ENCODE measurements at regions not wholly inside any gene's neighbourhood (a gene's known extent, or its start where the extent isn't known, plus 50 kb on each side); places are given as distances from the start of the nearest gene placed in this dataset.

DNA sequence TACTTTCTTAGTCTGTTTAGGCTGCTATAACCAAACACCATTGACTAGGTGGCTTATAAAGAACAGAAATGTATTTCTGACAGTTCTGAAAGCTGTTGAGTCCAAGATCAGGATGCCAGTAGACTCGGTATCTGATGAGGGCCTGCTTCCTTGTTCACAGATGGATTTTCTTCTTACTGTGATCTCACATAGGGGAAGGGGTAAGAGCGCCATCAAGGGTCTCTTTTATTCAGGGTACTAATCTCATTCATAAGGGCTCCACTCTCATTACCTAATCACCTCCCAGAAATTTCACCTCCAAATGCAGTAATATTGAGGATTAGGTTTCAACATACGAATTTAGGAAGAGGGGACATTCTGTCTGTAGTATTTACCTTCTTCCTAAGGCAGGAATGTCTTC lies 384.0 kb upstream of the DMAC1 start:
- TF ChIP-seq POLR2AphosphoS5 (IDR thresholded peaks at IDR 0.05) (no peak), POLR2A (IDR thresholded peaks at IDR 0.05) (no peak)
